GM12891 (cell line): ENCODE measurements at regions not wholly inside any gene's neighbourhood (a gene's known extent, or its start where the extent isn't known, plus 50 kb on each side); places are given as distances from the start of the nearest gene placed in this dataset.
"Not testable (repeated sequence)": the region's sequence is repeated elsewhere in the genome, so short reads cannot be mapped to it uniquely, and the experiment has no call there.

Experiments
- POLR2A ChIP-seq: IDR thresholded peaks from 2 replicates; pipeline ENCODE4 v1.6.1; 2011; ENCODE audit warnings: low read depth, low read length, control low read depth
- POLR2AphosphoS5 ChIP-seq: IDR thresholded peaks from 2 replicates; pipeline ENCODE4 v1.6.1; 2011; ENCODE audit warnings: low read depth, low read length, control low read depth

GRCh38 chr5:91479376-91479775, 96.3 kb upstream of the ARRDC3 start:
- TF ChIP-seq POLR2AphosphoS5, POLR2A: not testable (repeated sequence)
